ENCODE measurements at regions not wholly inside any gene's neighbourhood (a gene's known extent, or its start where the extent isn't known, plus 50 kb on each side); places are given as distances from the start of the nearest gene placed in this dataset.

DNA sequence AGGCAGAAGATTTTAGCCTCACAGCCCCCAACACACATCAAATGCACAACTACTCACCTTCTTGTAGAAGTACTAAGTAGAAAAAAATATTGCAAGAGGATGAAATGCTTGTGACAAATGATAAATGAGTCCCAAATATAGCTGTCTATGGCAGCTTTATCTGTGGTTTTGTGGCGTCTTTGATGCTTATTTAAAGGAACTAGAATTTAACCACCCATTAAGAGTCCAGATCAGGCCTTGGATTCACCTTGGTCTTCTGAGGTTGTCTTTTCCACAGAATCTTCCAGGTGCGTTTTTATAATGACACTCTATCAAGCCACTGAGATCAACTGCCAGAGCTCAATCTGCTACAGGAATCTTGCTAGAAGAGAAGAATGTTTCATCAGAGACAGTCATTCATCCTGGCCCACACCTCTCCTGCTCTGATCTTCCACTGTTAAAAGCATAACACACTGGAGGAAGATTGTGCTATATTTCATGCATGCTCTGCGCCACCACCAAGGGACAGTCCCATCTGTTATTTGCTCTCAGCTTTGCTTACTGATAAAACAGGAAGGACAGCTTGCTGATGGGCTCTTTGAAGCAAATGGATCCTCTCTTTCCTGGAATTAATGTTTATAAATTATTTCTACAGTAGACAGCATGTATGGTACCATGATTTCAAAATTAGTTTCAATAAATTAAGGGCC lies 144.1 kb downstream of the SLC7A11 start:
- DNase-seq (no peak), ATAC-seq (no peak)
- H3K9me3 Mint-ChIP-seq: no peaks in the 10 kb centered on the region
- ChIA-PET CTCF (interaction anchor here (2.1 kb wide), 1 partner anchor 8 kb away, joined by 5 read pairs; no protein-coding TSS in a partner anchor), POLR2A (no interaction called here)
- no peak overlapping the region for H3K4me3 Mint-ChIP-seq
- H3K27me3 Mint-ChIP-seq: no peaks in the 10 kb centered on the region
- intact Hi-C loops (cut with micrococcal nuclease): no loop called here
- TF ChIP-seq, protein P1, sequence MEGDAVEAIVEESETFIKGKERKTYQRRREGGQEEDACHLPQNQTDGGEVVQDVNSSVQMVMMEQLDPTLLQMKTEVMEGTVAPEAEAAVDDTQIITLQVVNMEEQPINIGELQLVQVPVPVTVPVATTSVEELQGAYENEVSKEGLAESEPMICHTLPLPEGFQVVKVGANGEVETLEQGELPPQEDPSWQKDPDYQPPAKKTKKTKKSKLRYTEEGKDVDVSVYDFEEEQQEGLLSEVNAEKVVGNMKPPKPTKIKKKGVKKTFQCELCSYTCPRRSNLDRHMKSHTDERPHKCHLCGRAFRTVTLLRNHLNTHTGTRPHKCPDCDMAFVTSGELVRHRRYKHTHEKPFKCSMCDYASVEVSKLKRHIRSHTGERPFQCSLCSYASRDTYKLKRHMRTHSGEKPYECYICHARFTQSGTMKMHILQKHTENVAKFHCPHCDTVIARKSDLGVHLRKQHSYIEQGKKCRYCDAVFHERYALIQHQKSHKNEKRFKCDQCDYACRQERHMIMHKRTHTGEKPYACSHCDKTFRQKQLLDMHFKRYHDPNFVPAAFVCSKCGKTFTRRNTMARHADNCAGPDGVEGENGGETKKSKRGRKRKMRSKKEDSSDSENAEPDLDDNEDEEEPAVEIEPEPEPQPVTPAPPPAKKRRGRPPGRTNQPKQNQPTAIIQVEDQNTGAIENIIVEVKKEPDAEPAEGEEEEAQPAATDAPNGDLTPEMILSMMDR (IDR thresholded peaks at IDR 0.05): no peak
- no peaks in the 10 kb centered on the region for H3K36me3 Mint-ChIP-seq (ENCODE audit: low read depth)
- H3K4me1 Mint-ChIP-seq (ENCODE audit: low read depth): no peaks in the 10 kb centered on the region
- H3K27ac Mint-ChIP-seq: no peak overlapping the region

DNA sequence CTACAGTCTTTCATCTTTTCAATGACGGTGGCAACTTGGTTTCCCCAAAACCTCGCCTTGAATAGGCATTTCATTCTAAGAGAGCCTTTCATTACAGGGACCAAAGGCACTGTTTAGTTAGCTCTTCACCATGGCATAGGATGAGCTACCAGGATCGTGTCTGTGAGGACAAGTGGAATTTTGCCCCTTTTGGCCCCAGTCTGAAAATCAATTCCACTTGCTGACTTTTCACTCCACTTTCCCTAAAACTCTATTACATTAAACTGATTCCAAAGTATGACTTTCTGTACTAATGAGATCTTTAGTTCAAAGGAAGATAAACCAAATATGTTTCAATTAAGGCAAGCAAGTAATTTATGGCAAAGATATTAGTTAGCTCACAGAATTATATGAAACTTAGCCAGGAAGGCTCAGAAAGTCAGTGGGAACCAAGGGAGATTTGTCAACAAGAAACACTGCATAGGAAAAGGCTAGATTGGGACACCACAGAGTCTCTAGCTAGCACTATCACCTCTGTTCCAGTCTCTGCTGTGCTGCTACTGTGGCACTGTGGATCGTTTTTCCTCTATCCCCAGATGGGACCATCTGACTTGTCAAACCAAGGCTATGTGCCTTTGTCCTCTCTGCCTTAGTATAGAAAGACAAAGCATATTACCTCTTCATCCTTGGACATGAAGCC lies 145.6 kb downstream of the SLC7A11 start:
- TF ChIP-seq, protein P1 (IDR thresholded peaks at IDR 0.05): no peak
- Mint-ChIP-seq H3K4me3 (no peak overlapping the region), H3K27me3 (no peaks in the 10 kb centered on the region), H3K36me3 (ENCODE audit: low read depth) (no peaks in the 10 kb centered on the region), H3K9me3 (no peaks in the 10 kb centered on the region), H3K27ac (no peak overlapping the region), H3K4me1 (ENCODE audit: low read depth) (no peaks in the 10 kb centered on the region)
- ChIA-PET CTCF (no interaction called here), POLR2A (no interaction called here)
- ATAC-seq: no peak
- no peak for DNase-seq
- intact Hi-C loops (cut with micrococcal nuclease): no loop called here

DNA sequence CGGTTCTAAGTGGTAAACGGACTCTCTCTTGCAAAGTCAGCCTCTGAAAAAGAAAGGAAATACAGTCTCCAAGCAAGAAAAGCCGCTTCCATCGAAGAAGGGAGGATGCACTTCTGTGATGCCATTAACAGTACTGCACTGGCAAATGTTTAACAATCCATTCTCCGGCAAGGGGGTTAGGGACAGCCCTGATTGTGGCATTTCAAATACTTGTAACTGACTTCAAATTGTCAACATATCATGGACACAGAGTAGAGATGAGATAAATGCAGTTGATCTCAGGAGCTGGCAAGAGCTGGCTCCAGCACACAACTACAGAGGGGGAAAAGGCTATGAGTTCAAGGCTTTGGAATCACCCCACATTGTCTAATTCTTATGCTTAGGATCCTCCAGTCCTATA lies 146.8 kb downstream of the SLC7A11 start:
- intact Hi-C loops (cut with micrococcal nuclease): no loop called here
- H3K27ac Mint-ChIP-seq: no peak overlapping the region

DNA sequence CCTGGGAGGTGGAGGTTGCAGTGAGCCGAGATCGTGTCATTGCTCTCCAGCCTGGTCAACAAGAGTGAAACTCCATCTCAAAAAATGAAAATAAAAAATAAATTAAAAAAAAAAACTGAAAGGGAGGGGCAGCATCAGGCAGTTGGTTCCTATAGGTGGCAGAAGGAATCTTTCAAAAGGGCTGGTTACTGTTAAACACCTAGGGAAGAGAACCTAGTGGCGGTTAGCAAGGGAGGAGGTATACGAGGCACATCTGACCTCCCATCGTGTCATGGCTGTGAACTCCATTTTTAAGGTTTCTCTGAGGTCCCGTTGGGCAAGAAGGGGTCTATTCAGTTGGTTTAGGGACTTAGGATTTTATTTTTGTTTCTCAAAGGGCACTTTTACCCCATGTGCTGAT lies 150.1 kb downstream of the SLC7A11 start:
- Mint-ChIP-seq H3K27ac (no peak overlapping the region), H3K27me3 (no peaks in the 10 kb centered on the region), H3K9me3 (no peaks in the 10 kb centered on the region), H3K4me3 (no peak overlapping the region), H3K4me1 (ENCODE audit: low read depth) (no peaks in the 10 kb centered on the region), H3K36me3 (ENCODE audit: low read depth) (no peaks in the 10 kb centered on the region)
- ChIA-PET CTCF (no interaction called here), POLR2A (no interaction called here)
- ATAC-seq (no peak), DNase-seq (no peak)
- intact Hi-C loops (cut with micrococcal nuclease): no loop called here
- TF ChIP-seq, protein P1 (IDR thresholded peaks at IDR 0.05): no peak

More for the DNA sequence above, 146.8 kb downstream of the SLC7A11 start:
- Mint-ChIP-seq H3K36me3 (ENCODE audit: low read depth) (no peaks in the 10 kb centered on the region), H3K27me3 (no peaks in the 10 kb centered on the region), H3K9me3 (no peaks in the 10 kb centered on the region), H3K4me3 (no peak overlapping the region), H3K4me1 (ENCODE audit: low read depth) (no peaks in the 10 kb centered on the region)
- ChIA-PET POLR2A (no interaction called here), CTCF (no interaction called here)
- DNase-seq: no peak
- no peak for ATAC-seq
- TF ChIP-seq, protein P1 (IDR thresholded peaks at IDR 0.05): no peak

DNA sequence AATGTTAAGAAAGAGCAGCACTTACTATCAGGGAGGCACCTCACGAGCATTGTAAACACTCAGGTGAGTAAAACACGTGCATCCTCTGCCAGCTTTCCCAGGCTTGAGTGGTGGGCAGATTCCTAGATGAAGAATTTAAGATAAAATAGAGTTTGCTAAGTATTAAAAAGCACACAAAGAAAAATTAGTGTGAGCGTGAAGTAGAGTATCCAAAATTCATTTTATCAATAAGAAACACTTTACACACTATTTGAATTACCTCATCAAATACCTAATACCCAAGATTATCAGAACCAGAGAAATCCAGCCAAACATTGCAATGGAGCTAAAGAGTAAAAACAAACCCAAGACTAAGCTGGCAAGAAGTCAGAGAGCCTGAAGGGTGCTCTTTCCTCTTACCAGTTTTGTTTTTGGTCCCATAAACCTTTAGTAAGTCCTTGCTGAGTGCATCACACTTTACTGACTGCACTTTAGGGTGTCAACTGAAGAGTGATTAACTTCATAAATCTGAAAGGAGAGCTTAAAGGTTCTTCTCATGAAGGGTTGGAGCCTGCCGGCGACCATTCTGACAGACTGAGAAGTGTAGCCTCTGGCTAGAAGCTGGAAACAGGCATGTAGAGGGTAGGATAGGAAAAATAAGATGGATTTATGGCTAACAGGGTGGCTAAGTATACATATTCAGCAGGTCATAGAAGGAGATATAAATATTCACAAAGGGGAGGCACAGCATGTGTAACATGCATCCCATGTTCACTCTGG lies 151.1 kb downstream of the SLC7A11 start:
- ChIA-PET POLR2A (no interaction called here), CTCF (interaction anchor here (1.1 to 2.1 kb wide), 10 partner anchors 13 to 967 kb away, joined by 3 to 11 read pairs (median 4); no protein-coding TSS in a partner anchor)
- H3K27ac Mint-ChIP-seq: no peak overlapping the region
- no peak overlapping the region for H3K4me3 Mint-ChIP-seq
- no peak for ATAC-seq
- no peaks in the 10 kb centered on the region for H3K9me3 Mint-ChIP-seq
- no peaks in the 10 kb centered on the region for H3K4me1 Mint-ChIP-seq (ENCODE audit: low read depth)
- no peak for DNase-seq
- intact Hi-C loops (cut with micrococcal nuclease): no loop called here
- TF ChIP-seq, protein P1 (IDR thresholded peaks at IDR 0.05): no peak
- H3K27me3 Mint-ChIP-seq: no peaks in the 10 kb centered on the region
- no peaks in the 10 kb centered on the region for H3K36me3 Mint-ChIP-seq (ENCODE audit: low read depth)

All from activated CD8-positive, alpha-beta T cell treated with anti-CD3 and anti-CD28 coated beads for 36 hours (primary cell).